NT2/D1 (cell line): ENCODE measurements at regions not wholly inside any gene's neighbourhood (a gene's known extent, or its start where the extent isn't known, plus 50 kb on each side); places are given as distances from the start of the nearest gene placed in this dataset.

Source experiments
- SUZ12 ChIP-seq: IDR thresholded peaks from 2 replicates; pipeline ENCODE4 v1.6.1; 2011; ENCODE audit not compliant: insufficient read length, insufficient read depth; ENCODE audit errors: extremely low read depth
- YY1 ChIP-seq: IDR thresholded peaks from 2 replicates; pipeline ENCODE4 v1.6.1; 2011; ENCODE audit not compliant: insufficient read length, insufficient read depth
- ZNF274 ChIP-seq: IDR thresholded peaks from 2 replicates; pipeline ENCODE4 v1.6.1; 2011; ENCODE audit warnings: mild to moderate bottlenecking, low read depth, low read length

DNA sequence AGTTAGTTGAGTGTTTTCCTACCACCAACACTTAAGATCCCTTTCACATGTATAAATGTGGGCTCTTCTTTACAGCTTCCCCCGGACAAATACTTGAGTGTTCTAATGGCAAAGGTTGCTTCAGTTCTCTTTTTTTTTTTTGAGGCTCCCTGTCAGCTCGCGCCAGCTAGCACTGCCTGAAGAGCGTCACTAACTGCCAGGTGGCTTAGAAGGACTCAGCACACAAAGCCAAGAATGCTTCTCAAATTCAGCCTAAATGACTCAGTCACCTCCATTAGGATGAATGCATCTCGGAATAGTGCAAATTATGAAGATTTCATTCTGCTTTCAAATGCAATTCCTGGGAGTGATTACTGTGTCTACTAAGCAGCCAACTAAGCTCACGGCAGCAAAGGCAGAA, 150.7 kb upstream of the BTBD3 start:
- TF ChIP-seq ZNF274 (no peak), SUZ12 (no peak), YY1 (no peak)
